ENCODE measurements at regions not wholly inside any gene's neighbourhood (a gene's known extent, or its start where the extent isn't known, plus 50 kb on each side); places are given as distances from the start of the nearest gene placed in this dataset.

GRCh38 chr13:47178090-47178950, 281.5 kb upstream of the HTR2A start:
- DNase-seq (ENCODE audit: low read depth, low spot score), result no peak
- Histone ChIP-seq H3K27me3 (ENCODE audit: control insufficient read depth in 2 of 2, insufficient read depth in 2 of 2, low read length in 2 of 2) (no peaks in the 10 kb centered on the region), H3K27ac (ENCODE audit: insufficient read depth, low read depth, low read length) (no peak overlapping the region), H3K4me1 (ENCODE audit: control insufficient read depth, extremely low read depth, insufficient read depth, low read length) (no peaks in the 10 kb centered on the region), H3K4me3 (replicated peaks in 1 of 3; ENCODE audit: insufficient read depth in 1 of 3, low read depth in 1 of 3, low read length in 3 of 3) (no peak overlapping the region), H3K4me2 (ENCODE audit: insufficient read depth, low read length) (no peak overlapping the region), H3K9me1 (replicated peaks; ENCODE audit: control insufficient read depth, extremely low read depth, insufficient read depth, low read length) (no peaks in the 10 kb centered on the region), H4K20me1 (replicated peaks; ENCODE audit: control insufficient read depth, extremely low read depth, insufficient read depth, low read length) (no peaks in the 10 kb centered on the region), H3K36me3 (ENCODE audit: control insufficient read depth in 2 of 2, extremely low read depth in 1 of 2, insufficient read depth in 2 of 2, low read length in 2 of 2) (no peaks in the 10 kb centered on the region), H2AFZ (ENCODE audit: low read depth, low read length) (no peak overlapping the region), H3K9ac (replicated peaks; ENCODE audit: extremely low read depth, insufficient read depth, low read length) (no peak overlapping the region), H3K9me3 (replicated peaks; ENCODE audit: control insufficient read depth, insufficient read depth, low read length) (peaks cover 2% of the 10 kb centered on the region), H3K79me2 (ENCODE audit: control insufficient read depth, insufficient read depth, low read length) (no peaks in the 10 kb centered on the region)
- POLR2A ChIA-PET, result no interaction called here
- CTCF ChIA-PET, result no interaction called here
- FAIRE-seq, result no peak
- BruUV-seq (replicated peaks), result no TSS peak
- TF ChIP-seq POLR2AphosphoS5 (IDR thresholded peaks at IDR 0.05; ENCODE audit: insufficient read depth, low read depth, low read length) (no peak), MAX (IDR thresholded peaks at IDR 0.05; ENCODE audit: insufficient read depth, insufficient read length) (no peak), JUN (IDR thresholded peaks at IDR 0.05; ENCODE audit: borderline replicate concordance, insufficient read depth, insufficient read length, low read depth) (no peak), FOS (IDR thresholded peaks at IDR 0.05; ENCODE audit: borderline replicate concordance, insufficient read depth, low read length) (no peak), POLR2A (IDR thresholded peaks at IDR 0.05; ENCODE audit: low read depth, low read length) (no peak)
- intact Hi-C loops (cut with micrococcal nuclease) (no loop called here), dilution Hi-C loops (cut with MboI; ENCODE audit: extremely low pct_ligation_motif_present, low sequenced_read_pairs) (no loop called here)

GRCh38 chr13:47175172-47175866, 278.5 kb upstream of the HTR2A start:
- H3K4me2 ChIP-seq (ENCODE audit: insufficient read depth, low read length), result no peak overlapping the region
- DNase-seq (ENCODE audit: low read depth, low spot score) (no peak), FAIRE-seq (no peak)
- no peak overlapping the region for H3K4me3 ChIP-seq (replicated peaks in 1 of 3; ENCODE audit: insufficient read depth in 1 of 3, low read depth in 1 of 3, low read length in 3 of 3)
- no peak overlapping the region for H3K9ac ChIP-seq (replicated peaks; ENCODE audit: extremely low read depth, insufficient read depth, low read length)
- no peaks in the 10 kb centered on the region for H3K4me1 ChIP-seq (ENCODE audit: control insufficient read depth, extremely low read depth, insufficient read depth, low read length)
- CTCF ChIA-PET, result no interaction called here
- intact Hi-C loops (cut with micrococcal nuclease), result no loop called here
- no peaks in the 10 kb centered on the region for H3K27me3 ChIP-seq (ENCODE audit: control insufficient read depth in 2 of 2, insufficient read depth in 2 of 2, low read length in 2 of 2)
- H2AFZ ChIP-seq (ENCODE audit: low read depth, low read length), result no peak overlapping the region
- H3K79me2 ChIP-seq (ENCODE audit: control insufficient read depth, insufficient read depth, low read length), result no peaks in the 10 kb centered on the region
- peaks cover 3% of the 10 kb centered on the region for H3K9me3 ChIP-seq (replicated peaks; ENCODE audit: control insufficient read depth, insufficient read depth, low read length)
- H4K20me1 ChIP-seq (replicated peaks; ENCODE audit: control insufficient read depth, extremely low read depth, insufficient read depth, low read length), result no peaks in the 10 kb centered on the region
- H3K27ac ChIP-seq (ENCODE audit: insufficient read depth, low read depth, low read length), result no peak overlapping the region
- TF ChIP-seq MYC (IDR thresholded peaks at IDR 0.05; ENCODE audit: low read depth, low read length) (no peak), MAX (IDR thresholded peaks at IDR 0.05; ENCODE audit: insufficient read depth, insufficient read length) (no peak), POLR2A (IDR thresholded peaks at IDR 0.05; ENCODE audit: low read depth, low read length) (no peak), CTCF (IDR thresholded peaks at IDR 0.05; ENCODE audit: extremely low read depth in 1 of 2, insufficient read depth in 1 of 2, low read depth in 1 of 2, low read length in 2 of 2) (no peak), EZH2 (IDR thresholded peaks at IDR 0.05; ENCODE audit: borderline replicate concordance, low read depth, low read length, severe bottlenecking) (no peak), JUN (IDR thresholded peaks at IDR 0.05; ENCODE audit: borderline replicate concordance, insufficient read depth, insufficient read length, low read depth) (no peak), GATA2 (IDR thresholded peaks at IDR 0.05; ENCODE audit: insufficient read depth, insufficient read length, low read depth, low read length) (no peak), POLR2AphosphoS5 (IDR thresholded peaks at IDR 0.05; ENCODE audit: insufficient read depth, low read depth, low read length) (no peak), FOS (IDR thresholded peaks at IDR 0.05; ENCODE audit: borderline replicate concordance, insufficient read depth, low read length) (no peak)
- POLR2A ChIA-PET, result no interaction called here
- no peaks in the 10 kb centered on the region for H3K9me1 ChIP-seq (replicated peaks; ENCODE audit: control insufficient read depth, extremely low read depth, insufficient read depth, low read length)
- no peaks in the 10 kb centered on the region for H3K36me3 ChIP-seq (ENCODE audit: control insufficient read depth in 2 of 2, extremely low read depth in 1 of 2, insufficient read depth in 2 of 2, low read length in 2 of 2)
- no TSS peak for BruUV-seq (replicated peaks)
- dilution Hi-C loops (cut with MboI; ENCODE audit: extremely low pct_ligation_motif_present, low sequenced_read_pairs), result no loop called here
